Natural killer cell treated with Interleukin-12 subunit alpha and Interleukin-12 subunit beta and Interleukin-15 and Interleukin-18, amount 100 ng/mL, for 72 hours (primary cell): ENCODE measurements at regions not wholly inside any gene's neighbourhood (a gene's known extent, or its start where the extent isn't known, plus 50 kb on each side); places are given as distances from the start of the nearest gene placed in this dataset.

Experiments used
- ATAC-seq, 2 donors: fragments of 150-1000 bp; cut with Tn5 transposase in 1 of 2; sonication (Bioruptor Pico), chemical (Tn5 transposase) in 1 of 2; 2 replicates each; pipeline ENCODE4 v1.10.0; 2021
- DNase-seq: peaks from one replicate; pipeline ENCODE4 v3.0.0; 2022; ENCODE audit warnings: low spot score
- H3K27ac Mint-ChIP-seq, 2 donors: 1 replicate in 1 of 2; 2 replicates in 1 of 2; pipeline ENCODE4 v1.8.0; 2022; ENCODE audit warnings: mixed read lengths in 2 of 2, mild to moderate bottlenecking in 1 of 2, moderate library complexity in 1 of 2
- H3K27me3 Mint-ChIP-seq, 2 donors: 1 replicate in 1 of 2; 2 replicates in 1 of 2; pipeline ENCODE4 v1.8.0; 2022; ENCODE audit warnings: mixed read lengths in 2 of 2
- H3K36me3 Mint-ChIP-seq: one replicate; pipeline ENCODE4 v1.8.0; 2022; ENCODE audit warnings: mixed read lengths
- H3K4me1 Mint-ChIP-seq, 2 donors: 1 replicate in 1 of 2; 2 replicates in 1 of 2; pipeline ENCODE4 v1.8.0; 2022; ENCODE audit warnings: low read depth in 2 of 2, mixed read lengths in 2 of 2, mild to moderate bottlenecking in 1 of 2
- H3K4me3 Mint-ChIP-seq: one replicate; pipeline ENCODE4 v1.8.0; 2022; ENCODE audit warnings: mixed read lengths
- H3K9me3 Mint-ChIP-seq: 2 replicates; pipeline ENCODE4 v1.8.0; 2022; ENCODE audit warnings: mixed read lengths

GRCh38 chr3:144175644-144176425 lies 204.2 kb downstream of the DIPK2A start:
- H3K36me3 Mint-ChIP-seq, result no peaks in the 10 kb centered on the region
- ATAC-seq (no peak), DNase-seq (no peak)
- H3K4me1 Mint-ChIP-seq, result no peaks in the 10 kb centered on the region
- H3K27ac Mint-ChIP-seq, result no peak overlapping the region
- no peaks in the 10 kb centered on the region for H3K9me3 Mint-ChIP-seq
- H3K27me3 Mint-ChIP-seq, result peaks cover 2 to 7% of the 10 kb centered on the region in 2 donors
- H3K4me3 Mint-ChIP-seq, result no peak overlapping the region

- Mint-ChIP-seq H3K4me3 (no peak overlapping the region), H3K9me3 (no peaks in the 10 kb centered on the region), H3K4me1 (no peaks in the 10 kb centered on the region), H3K36me3 (no peaks in the 10 kb centered on the region), H3K27ac (no peak overlapping the region), H3K27me3 (peaks cover 2 to 7% of the 10 kb centered on the region in 2 donors)
- ATAC-seq (no peak), DNase-seq (no peak)
These were observed 206.0 kb downstream of the DIPK2A start for GRCh38 chr3:144177649-144178048.

GRCh38 chr3:144178607-144179006 lies 207.0 kb downstream of the DIPK2A start:
- ATAC-seq (no peak), DNase-seq (no peak)
- H3K36me3 Mint-ChIP-seq, result no peaks in the 10 kb centered on the region
- no peaks in the 10 kb centered on the region for H3K9me3 Mint-ChIP-seq
- H3K27ac Mint-ChIP-seq, result no peak overlapping the region
- H3K4me1 Mint-ChIP-seq, result no peaks in the 10 kb centered on the region
- no peak overlapping the region for H3K4me3 Mint-ChIP-seq
- peaks cover 0 to 2% of the 10 kb centered on the region in 2 donors for H3K27me3 Mint-ChIP-seq

GRCh38 chr3:144181062-144181461 lies 209.4 kb downstream of the DIPK2A start:
- peaks cover 8% of the 10 kb centered on the region for H3K9me3 Mint-ChIP-seq
- no peak overlapping the region for H3K4me3 Mint-ChIP-seq
- peaks cover 8% of the 10 kb centered on the region for H3K36me3 Mint-ChIP-seq
- H3K4me1 Mint-ChIP-seq, result no peaks in the 10 kb centered on the region
- H3K27ac Mint-ChIP-seq, result no peak overlapping the region
- H3K27me3 Mint-ChIP-seq, result no peaks in the 10 kb centered on the region
- ATAC-seq (no peak), DNase-seq (no peak)

- no peak for ATAC-seq
- H3K36me3 Mint-ChIP-seq, result peaks cover 9% of the 10 kb centered on the region
These were observed 210.9 kb downstream of the DIPK2A start for GRCh38 chr3:144182501-144182900.

GRCh38 chr3:144185276-144185675 lies 213.7 kb downstream of the DIPK2A start:
- ATAC-seq (no peak), DNase-seq (no peak)
- Mint-ChIP-seq H3K9me3 (peaks cover 8% of the 10 kb centered on the region), H3K4me1 (peaks cover 0 to 15% of the 10 kb centered on the region in 2 donors), H3K4me3 (no peak overlapping the region), H3K36me3 (peaks cover 9% of the 10 kb centered on the region), H3K27me3 (no peaks in the 10 kb centered on the region), H3K27ac (no peak overlapping the region)

More at GRCh38 chr3:144182501-144182900, 210.9 kb downstream of the DIPK2A start:
- no peak for DNase-seq
- Mint-ChIP-seq H3K4me1 (no peaks in the 10 kb centered on the region), H3K4me3 (no peak overlapping the region), H3K27me3 (no peaks in the 10 kb centered on the region), H3K9me3 (peaks cover 8% of the 10 kb centered on the region), H3K27ac (no peak overlapping the region)

- ATAC-seq (no peak), DNase-seq (no peak)
- H3K27me3 Mint-ChIP-seq, result no peaks in the 10 kb centered on the region
- H3K27ac Mint-ChIP-seq, result no peak overlapping the region
- peaks cover 11% of the 10 kb centered on the region for H3K9me3 Mint-ChIP-seq
- H3K4me1 Mint-ChIP-seq, result peaks cover 0 to 15% of the 10 kb centered on the region in 2 donors
- H3K4me3 Mint-ChIP-seq, result peak overlapping the region; percentile 41
- H3K36me3 Mint-ChIP-seq, result peaks cover 14% of the 10 kb centered on the region
These were observed 216.0 kb downstream of the DIPK2A start for GRCh38 chr3:144187531-144188210.

GRCh38 chr3:144189044-144189443 lies 217.4 kb downstream of the DIPK2A start:
- Mint-ChIP-seq H3K27ac (no peak overlapping the region), H3K4me3 (no peak overlapping the region), H3K4me1 (peaks cover 0 to 15% of the 10 kb centered on the region in 2 donors), H3K36me3 (peaks cover 21% of the 10 kb centered on the region), H3K9me3 (peaks cover 11% of the 10 kb centered on the region), H3K27me3 (no peaks in the 10 kb centered on the region)
- ATAC-seq (no peak), DNase-seq (no peak)

GRCh38 chr3:144197116-144197515 lies 225.5 kb downstream of the DIPK2A start:
- Mint-ChIP-seq H3K36me3 (peaks cover 21% of the 10 kb centered on the region), H3K4me1 (no peaks in the 10 kb centered on the region), H3K27ac (no peak overlapping the region), H3K9me3 (peaks cover 10% of the 10 kb centered on the region), H3K27me3 (peaks cover 0 to 7% of the 10 kb centered on the region in 2 donors), H3K4me3 (no peak overlapping the region)
- DNase-seq (no peak), ATAC-seq (no peak)

- Mint-ChIP-seq H3K36me3 (peaks cover 21% of the 10 kb centered on the region), H3K4me3 (no peak overlapping the region), H3K27me3 (peaks cover 0 to 7% of the 10 kb centered on the region in 2 donors), H3K9me3 (peaks cover 10% of the 10 kb centered on the region), H3K27ac (no peak overlapping the region), H3K4me1 (no peaks in the 10 kb centered on the region)
- ATAC-seq, result no peak
- no peak for DNase-seq
These were observed 226.0 kb downstream of the DIPK2A start for GRCh38 chr3:144197582-144197981.

GRCh38 chr3:144200004-144200403 lies 228.4 kb downstream of the DIPK2A start:
- peaks cover 0 to under 1% of the 10 kb centered on the region in 2 donors for H3K27me3 Mint-ChIP-seq
- no peak for DNase-seq
- H3K9me3 Mint-ChIP-seq, result peaks cover 5% of the 10 kb centered on the region
- H3K4me1 Mint-ChIP-seq, result no peaks in the 10 kb centered on the region
- peaks cover 4% of the 10 kb centered on the region for H3K36me3 Mint-ChIP-seq
- no peak for ATAC-seq
- H3K4me3 Mint-ChIP-seq, result no peak overlapping the region
- H3K27ac Mint-ChIP-seq, result no peak overlapping the region

- Mint-ChIP-seq H3K27me3 (no peaks in the 10 kb centered on the region), H3K27ac (no peak overlapping the region), H3K36me3 (no peaks in the 10 kb centered on the region), H3K4me3 (no peak overlapping the region), H3K4me1 (no peaks in the 10 kb centered on the region), H3K9me3 (peaks cover 3% of the 10 kb centered on the region)
- DNase-seq (no peak), ATAC-seq (no peak)
These were observed 228.8 kb downstream of the DIPK2A start for GRCh38 chr3:144200466-144200865.

- Mint-ChIP-seq H3K4me1 (no peaks in the 10 kb centered on the region), H3K27ac (no peak overlapping the region), H3K9me3 (no peaks in the 10 kb centered on the region), H3K4me3 (no peak overlapping the region), H3K27me3 (no peaks in the 10 kb centered on the region), H3K36me3 (no peaks in the 10 kb centered on the region)
- ATAC-seq (no peak), DNase-seq (no peak)
These were observed 250.1 kb downstream of the DIPK2A start for GRCh38 chr3:144221761-144222160.

- Mint-ChIP-seq H3K27ac (no peak overlapping the region), H3K27me3 (peaks cover 0 to 3% of the 10 kb centered on the region in 2 donors), H3K9me3 (no peaks in the 10 kb centered on the region), H3K36me3 (no peaks in the 10 kb centered on the region), H3K4me3 (no peak overlapping the region), H3K4me1 (no peaks in the 10 kb centered on the region)
- ATAC-seq (no peak), DNase-seq (no peak)
These were observed 257.7 kb downstream of the DIPK2A start for GRCh38 chr3:144229330-144229729.
